HG03460 (cell line): ENCODE measurements at regions not wholly inside any gene's neighbourhood (a gene's known extent, or its start where the extent isn't known, plus 50 kb on each side); places are given as distances from the start of the nearest gene placed in this dataset.

Source experiments
- ATAC-seq: cut with Tn5 transposase; IDR thresholded peaks from one replicate; pipeline ENCODE4 v1.9.1; 2021; ENCODE audit not compliant: unreplicated experiment

DNA sequence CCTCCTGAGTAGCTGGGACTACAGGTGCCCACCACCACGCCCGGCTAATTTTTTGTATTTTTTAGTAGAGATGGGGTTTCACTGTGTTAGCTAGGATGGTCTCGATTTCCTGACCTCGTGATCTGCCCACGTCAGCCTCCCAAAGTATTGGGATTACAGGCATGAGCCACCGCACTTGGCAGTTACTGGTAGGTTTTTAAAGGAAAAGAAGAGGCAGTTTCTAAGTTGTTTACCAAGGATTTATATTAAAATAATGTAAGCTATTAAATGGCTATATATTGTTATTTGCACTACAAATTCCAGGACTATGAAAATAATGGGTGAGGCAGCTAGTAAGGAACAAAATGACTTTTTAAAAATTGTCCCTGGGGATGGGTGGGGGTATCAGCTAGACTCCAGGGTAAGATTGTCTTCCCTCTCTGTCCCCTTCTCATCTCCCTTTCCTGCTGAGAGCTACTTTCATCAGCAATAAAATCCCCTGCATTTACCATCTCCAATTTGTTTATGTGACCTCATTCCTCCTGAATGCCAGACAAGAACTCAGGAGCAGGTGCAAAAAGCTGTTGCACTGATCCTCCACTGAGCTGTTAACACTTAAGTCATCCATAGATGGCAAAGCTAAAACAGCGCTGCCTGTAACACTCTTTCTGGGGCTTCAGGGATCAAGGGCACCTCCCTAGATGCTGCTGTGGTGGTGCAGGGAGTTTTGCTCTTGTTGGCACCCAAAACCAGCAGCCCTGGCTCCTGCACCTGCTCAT is 165.2 kb downstream of the ZPLD1 start:
- ATAC-seq: no peak

DNA sequence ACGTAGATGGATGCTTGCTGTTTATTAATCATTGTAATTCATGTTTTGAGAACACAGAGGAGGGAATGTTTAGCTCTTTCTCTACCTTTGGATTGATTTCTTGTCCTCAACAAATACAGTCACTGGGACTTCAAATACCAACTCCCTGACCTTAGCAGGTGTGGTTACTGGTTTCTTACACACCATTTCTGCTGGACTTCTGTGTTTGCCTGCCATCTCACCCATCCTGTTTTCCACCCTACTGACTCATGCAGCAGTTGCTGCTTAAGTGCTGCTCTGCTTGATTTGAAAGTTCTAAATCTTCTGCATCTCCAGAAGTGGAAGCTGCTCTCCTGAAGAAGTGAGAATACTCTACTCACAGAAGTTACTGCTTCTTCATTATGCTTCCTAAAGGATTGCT is 170.3 kb downstream of the ZPLD1 start:
- ATAC-seq: no peak

DNA sequence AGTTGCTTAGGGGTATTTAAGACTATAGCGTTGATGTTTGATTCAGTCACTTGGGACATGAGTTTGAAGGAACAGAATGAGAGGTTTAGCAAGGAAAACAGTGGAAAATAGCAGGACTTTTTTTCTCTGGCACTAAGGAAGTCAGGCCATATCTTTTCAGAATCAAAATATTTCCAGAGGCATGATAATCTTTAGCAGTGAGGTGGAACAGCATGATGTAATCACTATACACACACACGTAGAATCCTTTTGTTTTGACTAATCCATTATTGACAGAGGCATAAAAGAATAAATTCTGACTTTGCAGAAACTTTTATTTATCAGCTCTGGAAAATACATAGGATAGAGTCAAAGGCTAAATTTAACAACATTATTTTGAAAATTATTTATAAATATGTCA is 174.1 kb downstream of the ZPLD1 start:
- no peak for ATAC-seq

DNA sequence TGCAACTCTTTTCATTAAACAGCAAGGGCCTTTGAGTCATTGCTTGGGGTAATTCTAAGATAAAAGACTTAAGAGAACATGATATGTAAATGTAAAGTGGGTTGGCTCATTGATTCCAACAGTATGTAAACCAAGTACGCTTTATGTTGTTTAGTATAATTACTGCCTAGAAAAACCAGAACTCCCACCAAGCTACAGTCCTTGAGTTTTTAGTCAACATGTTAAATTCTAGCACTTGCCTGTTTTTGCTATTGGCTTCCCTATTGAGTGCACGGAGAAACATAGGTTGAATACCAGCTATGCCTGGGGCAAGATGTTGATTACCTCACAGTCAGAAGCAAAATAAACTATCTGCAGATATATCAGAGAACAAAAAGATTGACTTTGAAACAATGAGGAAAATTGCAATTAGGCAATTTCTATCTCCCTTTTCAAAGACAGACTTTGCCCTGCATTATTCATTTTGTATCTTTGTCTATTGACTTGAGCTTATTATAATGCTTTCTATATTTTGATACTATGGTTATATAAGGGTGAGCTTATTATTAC is 179.3 kb downstream of the ZPLD1 start:
- ATAC-seq: no peak

DNA sequence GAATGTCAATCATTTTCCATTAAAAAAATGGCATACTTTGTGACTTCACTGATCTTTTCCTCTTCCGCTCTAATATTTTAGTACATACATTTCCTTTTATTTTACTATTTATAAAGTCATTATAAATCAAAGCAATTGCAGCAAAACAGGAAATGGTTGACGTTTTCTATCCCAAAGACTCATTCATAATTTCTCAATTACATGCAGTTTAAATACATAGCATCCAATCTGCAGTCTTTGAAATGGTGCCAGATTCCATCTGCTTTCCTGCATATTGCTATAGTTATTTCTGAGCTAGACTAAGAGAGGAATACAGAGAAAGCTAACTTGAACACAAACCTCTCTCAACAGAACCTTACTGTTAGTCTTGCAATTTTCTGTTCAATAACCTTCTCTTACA is 179.8 kb downstream of the ZPLD1 start:
- ATAC-seq: no peak

DNA sequence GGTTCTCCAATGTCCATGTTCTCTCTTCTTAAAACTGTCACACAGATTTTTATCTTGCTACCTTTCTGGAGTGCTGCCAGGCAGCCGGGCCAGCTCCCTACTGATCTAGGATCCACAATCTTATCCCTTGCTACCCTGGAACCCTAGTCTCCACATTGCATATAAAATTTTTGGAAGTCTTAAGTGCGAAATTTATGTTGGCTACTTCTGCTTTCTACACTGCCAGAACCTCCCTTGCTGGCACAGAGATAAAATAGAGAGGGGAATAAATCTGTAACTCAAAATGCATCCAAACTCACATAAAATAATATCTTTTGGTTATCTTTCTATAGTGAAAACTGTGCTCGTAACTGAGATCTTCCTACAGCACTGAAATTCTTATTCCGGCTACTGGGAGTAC is 182.6 kb downstream of the ZPLD1 start:
- ATAC-seq: no peak

DNA sequence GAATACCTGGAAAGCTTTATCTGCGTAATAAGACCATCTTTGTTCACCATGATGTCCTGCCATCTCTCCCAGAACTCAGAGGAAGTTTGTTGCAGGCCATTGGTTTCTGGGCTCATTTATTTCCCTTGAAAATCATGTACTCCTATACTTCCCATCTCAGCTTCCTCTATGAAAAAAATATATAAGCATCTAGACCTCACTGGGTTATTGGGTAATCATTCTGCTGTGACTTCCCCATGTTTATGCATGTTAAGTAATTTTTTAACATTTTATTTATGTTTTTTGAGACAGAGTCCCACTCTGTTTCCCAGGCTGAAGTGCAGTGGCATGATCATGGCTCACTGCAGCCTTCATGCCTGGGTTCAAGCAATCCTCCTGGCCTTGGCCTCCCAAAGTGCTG is 184.5 kb downstream of the ZPLD1 start:
- ATAC-seq: no peak

DNA sequence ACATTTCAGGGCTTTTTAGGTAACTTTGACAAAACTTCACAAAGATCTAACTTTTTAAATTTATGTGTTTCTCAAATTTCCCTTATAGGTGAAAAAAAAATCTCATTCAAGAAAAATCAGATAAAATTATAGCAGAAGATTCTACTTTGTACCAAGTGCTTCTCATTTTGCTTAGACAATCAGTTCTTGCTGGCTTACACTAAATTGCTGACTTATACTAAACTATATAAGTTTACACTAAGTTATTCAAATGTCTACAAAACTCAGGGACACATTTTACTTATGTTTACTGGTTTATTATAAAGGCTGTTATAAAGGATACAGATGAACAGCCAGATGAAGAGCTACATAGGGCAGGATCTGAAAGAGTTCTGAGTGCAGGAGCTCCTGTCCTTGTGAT is 195.1 kb downstream of the ZPLD1 start:
- no peak for ATAC-seq

DNA sequence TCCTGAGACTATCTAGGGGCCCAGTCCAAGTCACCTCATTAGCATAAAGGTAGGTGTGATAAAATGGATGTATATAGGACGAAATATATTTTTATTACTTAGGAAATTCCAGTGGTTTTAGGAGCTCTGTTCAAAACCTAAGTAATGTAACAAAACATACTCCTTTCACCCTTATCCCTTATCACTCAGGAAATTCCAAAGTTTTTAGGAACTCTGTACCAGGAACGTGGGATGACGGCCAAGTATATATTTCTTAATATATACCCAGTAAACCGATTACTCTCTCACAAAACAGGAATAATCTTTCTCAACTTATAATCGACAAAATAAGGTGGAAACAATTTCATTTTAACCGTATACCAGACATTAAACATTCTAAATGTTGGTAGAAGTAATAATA is 195.7 kb downstream of the ZPLD1 start:
- no peak for ATAC-seq

DNA sequence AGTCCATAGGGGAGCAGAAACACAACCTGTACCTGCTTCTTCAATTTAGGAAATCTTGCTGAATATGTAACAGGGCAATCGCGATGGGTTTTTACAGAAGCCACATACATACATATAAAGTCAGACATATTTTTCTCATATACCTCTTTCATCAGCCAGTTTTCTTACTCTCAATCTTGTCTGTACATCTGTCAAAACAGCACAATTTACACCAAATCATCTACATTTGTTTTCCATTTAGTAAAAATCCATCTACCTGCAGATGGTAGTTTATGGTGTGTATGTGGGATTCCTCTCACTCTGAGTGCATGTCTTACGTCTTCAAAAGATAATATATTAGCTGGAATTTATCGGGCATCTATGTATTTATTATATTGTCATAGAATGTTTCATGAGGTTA is 208.7 kb downstream of the ZPLD1 start:
- ATAC-seq: no peak

DNA sequence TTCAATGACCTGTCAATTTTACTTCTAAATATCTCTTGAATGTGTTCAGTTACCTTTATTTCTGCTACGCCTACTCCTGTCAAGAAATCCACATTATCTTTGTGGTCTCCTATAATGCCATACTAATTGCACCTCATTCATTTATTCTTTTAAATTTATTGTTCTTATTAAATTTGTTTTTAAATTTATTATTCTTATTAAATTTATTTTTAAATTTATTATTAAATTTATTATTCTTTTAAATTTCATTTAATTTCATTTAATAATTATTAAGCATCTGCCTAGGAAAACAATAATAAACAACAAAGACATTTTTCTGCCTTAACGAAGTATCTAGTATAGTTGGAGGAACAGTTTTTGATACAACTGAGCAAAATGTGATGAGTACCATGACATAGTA is 211.7 kb downstream of the ZPLD1 start:
- ATAC-seq: no peak

DNA sequence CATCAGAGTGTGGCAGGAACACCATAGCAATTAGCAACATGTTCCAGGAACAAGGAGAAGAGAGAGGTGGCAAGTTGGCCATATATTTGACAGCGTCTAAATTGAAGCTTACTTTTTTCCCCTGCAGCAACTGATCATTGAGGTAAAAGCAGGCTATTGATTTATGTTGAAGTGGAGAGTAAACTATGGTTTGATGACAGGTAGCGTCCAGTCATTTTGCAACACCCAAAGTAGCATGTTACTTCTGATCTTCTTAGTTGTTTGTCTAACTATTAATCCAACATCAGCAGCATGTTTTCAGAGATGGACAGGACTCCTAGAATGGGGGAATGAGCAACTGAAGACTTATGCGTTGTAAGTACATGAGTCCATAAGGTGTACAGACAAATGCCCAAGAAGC is 225.8 kb downstream of the ZPLD1 start:
- ATAC-seq: no peak

DNA sequence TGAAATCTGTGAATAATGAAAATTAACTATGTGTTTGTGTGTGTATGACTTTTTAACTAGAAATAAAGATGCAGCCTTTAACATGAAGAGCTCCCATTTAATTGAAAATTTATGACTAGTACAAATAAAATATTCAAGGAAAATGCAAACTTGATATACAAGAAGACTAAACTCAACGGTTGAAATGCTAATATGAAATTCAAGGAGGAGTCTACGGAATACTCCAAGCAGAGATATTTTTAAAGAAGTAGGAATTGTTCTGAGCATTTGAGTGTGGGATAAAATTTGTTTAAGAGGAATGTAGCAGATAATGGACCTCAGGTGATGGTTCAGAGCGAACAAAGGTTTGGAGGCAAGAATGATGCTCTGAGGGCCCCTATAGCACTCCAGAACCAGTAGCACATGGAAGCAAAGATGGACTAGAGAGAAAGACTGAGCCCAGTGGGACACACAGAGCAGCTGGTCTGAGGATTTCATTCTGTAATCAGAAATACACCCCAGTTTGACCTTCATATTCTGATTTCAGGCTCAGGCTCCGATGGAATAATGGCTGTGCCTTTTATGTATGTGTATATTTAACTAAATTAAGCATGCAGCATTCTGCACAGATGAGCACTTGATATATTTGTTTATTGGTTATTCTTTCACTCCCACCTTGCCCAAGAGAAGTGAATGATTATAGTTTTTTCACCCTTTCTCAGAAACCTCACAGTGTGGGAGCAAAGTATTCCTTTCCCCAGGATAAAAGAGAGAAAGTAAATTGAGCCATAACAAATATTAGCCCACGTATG is 227.1 kb downstream of the ZPLD1 start:
- ATAC-seq: no peak

DNA sequence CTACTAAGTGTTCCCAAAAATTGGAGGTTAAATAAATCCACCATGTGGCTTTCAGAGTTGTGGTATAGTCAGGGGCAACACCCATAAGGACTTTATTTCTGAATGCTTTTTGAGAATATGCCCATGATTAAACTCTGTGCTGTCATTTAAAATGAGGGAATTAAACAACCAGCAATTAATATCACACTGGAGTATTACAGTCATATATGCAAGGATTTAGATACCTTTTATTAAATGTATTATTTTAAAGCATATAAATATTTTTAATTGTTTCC is 227.6 kb downstream of the ZPLD1 start:
- no peak for ATAC-seq

DNA sequence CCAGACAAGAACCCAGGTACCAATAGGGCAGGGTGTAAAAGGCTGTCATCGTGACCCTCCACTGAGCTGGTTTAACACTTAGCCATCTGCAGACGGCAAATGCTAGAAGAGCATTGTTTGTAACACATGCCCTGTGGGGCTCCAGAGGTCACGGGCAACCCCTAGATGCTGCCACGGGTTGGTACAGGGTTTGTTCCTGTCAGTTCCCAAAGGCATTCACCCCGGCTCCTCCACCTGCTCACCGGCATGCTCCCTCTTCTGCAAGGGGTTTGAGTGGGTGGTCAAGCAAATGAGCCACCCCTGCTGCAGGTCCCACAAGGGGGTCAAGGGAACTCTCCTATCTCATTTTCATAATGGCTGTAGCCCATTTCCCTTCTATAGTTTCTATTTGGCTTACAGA is 229.3 kb downstream of the ZPLD1 start:
- ATAC-seq: no peak

DNA sequence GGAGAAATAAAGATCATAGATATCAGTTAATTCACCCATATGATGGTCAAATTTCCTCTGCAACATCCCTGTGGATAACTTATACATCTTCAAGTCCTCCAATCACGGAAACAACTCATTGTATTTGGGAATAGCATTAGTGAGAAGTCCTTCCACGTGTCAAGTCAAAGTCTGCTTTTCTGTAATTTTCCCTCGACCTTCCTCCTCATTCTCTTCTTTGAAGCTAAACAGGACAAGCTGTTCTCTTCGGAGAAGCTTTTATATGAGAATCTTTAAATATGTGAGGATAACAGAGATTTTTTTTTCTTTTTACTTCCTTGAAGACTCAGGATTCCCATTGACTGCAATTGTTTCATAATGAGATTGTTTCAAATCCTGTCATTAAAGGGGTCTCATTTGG is 230.4 kb downstream of the ZPLD1 start:
- no peak for ATAC-seq

DNA sequence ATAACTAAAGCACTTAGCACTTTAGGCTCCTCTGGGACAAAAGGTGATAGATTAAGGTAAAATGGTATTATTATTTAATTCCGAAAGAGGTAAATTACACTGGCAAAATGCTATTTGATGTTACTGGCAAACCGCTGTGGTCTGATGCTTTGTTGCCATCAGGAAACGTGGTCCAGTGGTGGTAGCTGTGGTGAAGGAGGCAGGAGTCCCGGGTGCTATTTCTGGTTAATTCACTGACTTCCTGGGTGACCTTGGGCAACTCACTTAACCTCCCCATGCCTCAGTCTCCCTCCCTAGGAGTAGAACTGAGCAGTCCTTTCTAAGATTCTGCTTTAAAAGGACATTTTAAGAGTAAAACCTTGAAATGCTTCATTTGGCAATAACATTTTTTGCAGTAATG is 233.4 kb downstream of the ZPLD1 start:
- no peak for ATAC-seq

DNA sequence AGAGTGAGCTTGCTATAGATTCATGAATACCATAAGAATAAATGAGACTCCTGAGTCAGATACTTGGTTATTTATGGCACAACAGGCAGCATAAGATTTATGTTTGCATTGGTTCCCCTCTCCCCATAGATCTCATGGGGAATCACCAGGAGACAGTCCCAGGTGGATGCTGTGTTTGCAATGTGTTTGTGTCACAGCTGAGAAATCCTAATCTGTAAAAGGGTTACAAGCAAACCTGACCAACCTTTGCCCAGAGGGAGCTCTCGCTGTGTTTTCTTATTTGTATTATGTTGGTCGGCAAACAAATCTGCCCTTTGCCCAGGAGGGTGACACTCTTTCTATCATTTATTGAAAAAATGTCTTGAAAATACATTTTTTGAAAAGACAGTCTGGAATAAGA is 236.2 kb downstream of the ZPLD1 start:
- ATAC-seq: no peak

DNA sequence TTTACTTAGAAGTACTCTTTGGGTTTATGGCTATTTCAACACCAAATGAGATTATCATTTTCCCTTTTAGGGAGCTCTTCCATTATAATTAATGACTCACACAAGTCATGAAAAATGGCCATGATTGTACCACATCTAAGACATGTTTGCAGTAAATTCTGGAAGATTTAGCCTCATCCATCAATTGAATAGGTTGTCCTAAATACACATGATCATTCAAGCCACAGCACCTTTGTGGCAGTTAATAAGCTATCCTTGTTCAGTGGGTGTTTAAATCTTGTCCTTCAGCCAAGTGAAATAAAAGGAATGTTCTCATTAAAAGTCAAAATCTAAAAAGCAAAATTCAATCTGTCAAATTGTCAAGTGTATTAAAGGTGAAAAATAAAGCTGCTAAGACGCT is 237.5 kb downstream of the ZPLD1 start:
- no peak for ATAC-seq

DNA sequence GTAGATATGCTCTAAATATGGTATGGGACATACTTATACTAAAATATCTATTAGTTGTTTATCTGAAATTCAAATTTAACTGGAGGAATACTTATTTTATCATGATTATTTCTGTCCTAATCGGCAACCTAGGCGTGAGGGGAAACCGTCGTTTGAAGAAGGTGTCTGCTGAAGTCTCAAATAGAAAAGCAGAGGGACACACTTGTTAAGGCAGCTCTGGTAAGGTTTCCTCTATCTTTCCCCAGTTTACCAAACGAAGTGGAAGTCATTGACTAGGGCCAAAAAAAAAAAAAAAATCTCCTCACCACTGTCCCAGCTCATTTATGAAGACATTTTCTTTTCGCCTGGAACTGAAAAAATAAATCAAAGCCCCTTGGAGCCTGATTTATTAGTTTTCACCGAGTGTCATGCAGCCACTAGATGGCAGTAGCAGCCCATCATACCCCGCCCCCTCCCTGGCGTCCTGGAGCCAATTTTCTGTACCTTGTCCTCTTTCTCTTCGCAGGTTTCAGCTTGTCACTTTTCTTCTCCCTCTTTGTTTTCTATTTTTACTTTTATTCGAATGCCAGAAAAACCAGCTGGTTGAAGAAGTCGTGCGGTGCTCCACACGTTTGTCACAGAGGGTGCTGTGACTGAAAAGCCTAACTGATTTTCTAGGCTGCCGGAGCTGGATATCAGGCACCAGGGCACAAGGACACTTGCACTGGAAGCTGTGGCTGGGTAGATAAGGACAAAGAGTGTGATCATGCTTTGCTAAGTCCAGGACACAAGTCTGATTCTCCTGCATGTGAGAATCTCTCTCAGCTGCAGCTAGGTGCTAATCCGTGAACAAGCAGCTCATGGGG is 238.7 kb downstream of the ZPLD1 start:
- ATAC-seq: peak; percentile 91

DNA sequence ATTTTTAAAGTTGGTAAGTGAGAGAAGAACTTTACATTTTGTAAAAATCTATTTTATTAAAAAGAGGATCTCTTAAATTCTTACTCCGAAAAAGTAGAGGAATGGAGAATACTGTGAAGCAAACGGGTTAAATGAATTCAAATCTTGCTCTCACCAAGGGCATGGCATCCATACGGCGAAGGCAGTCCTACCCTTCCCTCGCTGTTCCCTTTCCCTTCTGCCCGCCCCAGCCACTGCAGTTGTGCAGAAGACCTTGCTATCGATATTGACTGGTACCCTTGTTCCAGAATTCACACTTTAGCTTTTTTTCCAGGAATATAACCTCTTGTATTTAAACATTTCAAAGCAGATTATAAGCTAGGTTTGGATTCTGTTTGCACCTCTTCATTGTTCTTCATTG is 239.5 kb downstream of the ZPLD1 start:
- no peak for ATAC-seq

DNA sequence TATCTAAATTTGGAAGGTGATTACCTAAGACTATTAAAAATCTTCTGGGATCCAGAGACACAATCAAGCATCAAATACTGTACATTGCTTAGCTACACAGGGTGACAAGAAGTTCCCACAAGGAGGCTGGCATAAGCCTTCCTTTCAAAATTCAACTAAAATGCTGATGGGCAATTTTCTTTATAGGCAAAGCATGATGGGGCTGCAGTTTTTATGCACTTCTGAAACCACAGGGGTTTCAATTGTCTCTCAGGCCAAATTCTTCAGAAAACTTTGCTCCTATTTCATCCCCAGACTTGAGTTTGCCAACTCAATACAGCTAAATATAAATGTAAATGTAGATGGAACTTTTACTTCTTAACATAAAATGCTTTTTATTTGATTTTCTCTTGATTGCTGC is 241.6 kb downstream of the ZPLD1 start:
- ATAC-seq: no peak
